PC-3 (cell line): ENCODE measurements at regions not wholly inside any gene's neighbourhood (a gene's known extent, or its start where the extent isn't known, plus 50 kb on each side); places are given as distances from the start of the nearest gene placed in this dataset.

Experiments used
- CTCF ChIP-seq: fragments of 300-600 bp; sonication (generic); conservative IDR thresholded peaks from 2 replicates; pipeline ENCODE4 v1.5.1; 2017; ENCODE audit warnings: antibody characterized with exemption, low read depth, mild to moderate bottlenecking, low read length
- EZH2 ChIP-seq: fragments of 300-600 bp; sonication (generic); IDR thresholded peaks from one replicate; pipeline ENCODE4 v1.6.1; 2017; ENCODE audit warnings: antibody characterized with exemption, mild to moderate bottlenecking, low read length; ENCODE audit not compliant: unreplicated experiment

- TF ChIP-seq CTCF (no peak), EZH2 (no peak)
Observed at GRCh38 chr10:33455029-33455428, 120.6 kb upstream of the NRP1 start.
